Hindlimb muscle (tissue), 1 donor: ENCODE measurements at regions not wholly inside any gene's neighbourhood (a gene's known extent, or its start where the extent isn't known, plus 50 kb on each side); places are given as distances from the start of the nearest gene placed in this dataset.

Source experiments
- DNase-seq: peaks from one replicate; pipeline ENCODE4 v3.0.0-alpha.2; 2013

DNA sequence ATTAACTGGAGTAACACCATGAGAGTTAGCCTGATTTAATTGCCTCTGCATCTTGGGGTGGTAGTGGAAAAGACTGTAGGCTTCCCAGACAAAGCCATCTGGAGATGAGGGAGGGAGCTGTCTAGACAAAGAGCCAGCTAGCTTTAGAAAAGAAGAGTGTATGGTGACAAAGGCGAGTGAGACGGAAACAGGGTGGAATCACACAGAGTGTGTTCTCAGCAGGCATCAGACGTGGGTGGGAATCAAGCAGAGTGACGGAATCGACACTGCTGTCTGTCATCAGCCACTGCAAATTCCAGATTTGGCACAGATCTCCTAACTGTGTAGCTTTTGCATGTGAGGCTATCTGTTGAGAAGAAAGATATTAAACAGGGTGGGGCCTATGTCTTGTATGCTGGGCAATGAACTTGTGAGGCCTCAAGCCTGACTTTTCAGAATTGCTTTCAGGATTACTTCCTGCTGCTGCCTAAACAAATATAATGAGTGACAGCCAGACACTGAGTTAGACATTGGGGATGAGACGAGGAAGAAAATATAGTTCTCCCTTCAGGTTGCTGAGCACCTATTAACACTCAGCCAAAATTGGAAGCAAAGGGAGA lies 236.5 kb upstream of the GRIP1 start:
- DNase-seq: no peak

DNA sequence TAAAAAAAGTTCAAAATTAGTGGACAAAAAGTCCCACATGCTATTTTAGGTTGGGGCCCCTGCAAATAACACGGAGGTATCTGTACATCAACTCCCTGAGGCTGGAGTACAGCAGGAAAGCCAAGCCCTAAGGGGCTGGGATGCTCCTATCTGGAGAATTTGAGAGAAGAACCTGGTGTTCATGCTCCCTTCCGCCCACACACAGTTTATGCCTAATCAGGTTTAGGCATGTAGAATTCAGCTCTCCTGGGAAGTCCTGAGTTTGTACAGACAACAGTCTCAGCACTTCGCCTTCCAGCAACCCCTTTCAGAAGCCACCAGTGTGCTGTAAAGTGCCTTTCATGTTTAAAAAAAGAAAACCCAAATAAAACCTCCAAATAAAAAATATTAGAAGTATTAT lies 237.3 kb upstream of the GRIP1 start:
- DNase-seq: no peak

DNA sequence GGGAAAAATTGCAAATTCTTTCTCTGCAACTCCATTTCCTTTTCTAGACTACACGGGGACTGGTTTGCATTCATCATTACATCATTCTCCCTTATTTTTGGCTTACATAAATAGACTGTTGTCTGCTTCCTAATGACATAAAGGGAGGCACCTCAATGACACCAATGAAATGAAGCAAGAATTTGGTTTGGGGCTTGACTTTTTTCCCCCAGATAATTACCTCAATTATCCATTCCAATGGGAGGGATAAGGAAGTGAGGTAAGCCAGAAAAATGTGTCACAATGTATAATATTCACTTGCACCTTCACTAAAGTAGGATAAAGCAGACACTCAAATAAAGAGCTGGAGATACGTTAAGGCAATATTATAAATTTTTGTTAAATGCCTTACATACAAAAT lies 240.6 kb upstream of the GRIP1 start:
- no peak for DNase-seq

DNA sequence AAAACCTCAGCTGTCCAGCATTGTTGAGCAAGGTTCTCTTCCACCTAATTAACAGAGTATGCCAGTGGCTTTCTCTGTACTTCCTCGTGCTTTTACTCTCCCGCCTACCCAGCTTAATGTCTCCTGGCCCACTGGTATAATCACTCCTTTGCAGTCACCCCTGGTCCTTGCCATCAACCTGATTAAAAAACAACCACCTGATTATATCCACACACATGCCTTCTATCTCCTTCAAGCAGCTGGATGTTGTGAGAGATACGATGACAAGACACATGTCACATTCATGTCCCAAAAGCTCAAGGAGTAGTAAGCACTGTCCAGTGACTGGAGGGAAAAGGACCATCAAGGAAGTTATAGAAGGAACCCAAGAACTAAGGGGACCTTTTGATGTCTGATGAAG lies 241.3 kb upstream of the GRIP1 start:
- no peak for DNase-seq

DNA sequence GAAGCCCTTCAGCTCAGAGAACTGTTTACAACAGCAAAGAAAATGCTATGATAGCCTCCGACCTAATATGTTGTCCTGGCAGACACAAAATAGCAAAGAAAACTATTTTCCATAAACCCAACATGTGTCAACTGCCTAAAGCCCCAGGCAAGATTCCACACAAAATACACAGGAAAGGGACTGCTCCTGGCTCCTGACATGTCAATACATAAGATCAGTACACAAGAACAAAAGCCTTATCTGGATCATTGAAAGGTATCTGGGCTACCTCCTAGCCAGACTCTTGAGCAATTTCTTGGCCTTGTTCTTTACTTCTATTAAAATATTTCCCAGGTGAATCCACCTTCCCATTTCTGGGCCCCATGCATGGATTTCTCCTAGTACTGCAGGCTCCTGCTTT lies 242.3 kb upstream of the GRIP1 start:
- DNase-seq: no peak

DNA sequence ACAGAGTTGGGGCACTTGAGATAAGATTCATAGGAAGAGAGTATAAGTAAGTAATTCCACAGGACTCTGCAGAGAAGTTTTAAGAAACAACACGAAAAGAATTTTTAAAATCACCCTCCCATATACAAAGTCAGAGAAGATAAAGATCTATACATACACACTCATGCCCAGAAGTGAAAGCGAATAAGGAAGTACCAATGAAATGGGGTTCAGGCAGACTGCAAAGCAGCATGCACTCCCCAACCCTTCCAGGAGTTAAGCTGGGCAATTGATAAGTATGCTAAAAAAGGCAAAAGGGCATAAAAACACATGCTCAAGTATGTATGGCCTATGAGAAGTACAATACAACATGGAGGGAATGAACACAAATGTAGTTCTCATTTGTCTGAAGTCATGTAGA lies 246.2 kb upstream of the GRIP1 start:
- DNase-seq: no peak

DNA sequence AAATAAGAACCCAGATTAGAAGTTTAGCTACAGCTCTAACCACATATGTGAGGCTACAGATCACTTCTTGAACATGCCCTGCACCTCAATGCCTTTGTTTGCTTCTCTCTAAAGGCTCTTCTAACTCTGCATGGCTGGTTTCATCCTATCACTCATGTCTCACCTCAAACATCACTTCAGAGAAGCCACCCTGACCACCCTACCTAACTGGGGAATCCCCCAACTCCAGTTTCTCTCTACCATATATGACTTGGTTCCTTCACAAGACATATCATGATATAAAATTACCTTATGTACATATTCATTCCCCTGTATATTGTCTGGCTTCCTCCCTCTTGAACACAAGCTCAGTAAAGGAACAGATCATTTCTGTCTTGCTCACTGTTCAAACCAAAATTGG lies 250.2 kb upstream of the GRIP1 start:
- no peak for DNase-seq

DNA sequence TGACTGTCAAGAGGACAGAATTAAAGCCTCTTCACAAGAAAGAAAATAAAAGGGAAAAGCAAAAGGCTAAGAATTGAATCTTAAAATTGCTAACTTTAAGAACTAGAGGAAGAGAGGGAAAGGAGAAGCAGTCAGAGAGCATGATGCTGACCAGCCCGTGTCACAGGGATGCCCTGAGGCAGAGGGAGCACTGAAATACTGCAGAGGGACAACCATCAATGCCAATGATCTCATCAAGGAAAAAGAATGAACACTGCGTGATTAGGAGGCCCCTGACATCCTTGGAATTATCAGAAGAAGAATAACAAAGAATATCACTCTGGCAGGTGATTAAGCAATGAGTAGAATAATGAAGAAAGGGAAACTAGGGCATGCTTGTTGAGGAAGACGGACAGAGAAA lies 252.2 kb upstream of the GRIP1 start:
- no peak for DNase-seq

DNA sequence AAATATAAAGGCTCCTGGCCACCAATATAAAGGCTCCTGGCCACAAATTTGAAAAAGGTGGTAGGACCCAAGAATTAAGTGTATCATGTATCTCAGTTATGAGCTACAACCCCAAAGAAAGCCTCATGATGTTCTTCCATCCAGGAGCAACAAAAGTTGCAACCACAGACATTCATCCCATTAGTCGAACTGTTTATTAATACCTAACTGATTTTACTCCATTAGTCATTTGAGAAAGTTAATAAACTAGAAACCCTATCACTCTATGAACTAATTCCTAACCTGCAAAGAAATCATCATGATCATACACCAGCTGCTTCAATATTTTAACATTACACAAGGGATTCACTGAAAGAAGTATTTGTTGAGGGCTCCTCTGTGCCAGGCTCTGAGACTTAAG lies 253.2 kb upstream of the GRIP1 start:
- DNase-seq: no peak

DNA sequence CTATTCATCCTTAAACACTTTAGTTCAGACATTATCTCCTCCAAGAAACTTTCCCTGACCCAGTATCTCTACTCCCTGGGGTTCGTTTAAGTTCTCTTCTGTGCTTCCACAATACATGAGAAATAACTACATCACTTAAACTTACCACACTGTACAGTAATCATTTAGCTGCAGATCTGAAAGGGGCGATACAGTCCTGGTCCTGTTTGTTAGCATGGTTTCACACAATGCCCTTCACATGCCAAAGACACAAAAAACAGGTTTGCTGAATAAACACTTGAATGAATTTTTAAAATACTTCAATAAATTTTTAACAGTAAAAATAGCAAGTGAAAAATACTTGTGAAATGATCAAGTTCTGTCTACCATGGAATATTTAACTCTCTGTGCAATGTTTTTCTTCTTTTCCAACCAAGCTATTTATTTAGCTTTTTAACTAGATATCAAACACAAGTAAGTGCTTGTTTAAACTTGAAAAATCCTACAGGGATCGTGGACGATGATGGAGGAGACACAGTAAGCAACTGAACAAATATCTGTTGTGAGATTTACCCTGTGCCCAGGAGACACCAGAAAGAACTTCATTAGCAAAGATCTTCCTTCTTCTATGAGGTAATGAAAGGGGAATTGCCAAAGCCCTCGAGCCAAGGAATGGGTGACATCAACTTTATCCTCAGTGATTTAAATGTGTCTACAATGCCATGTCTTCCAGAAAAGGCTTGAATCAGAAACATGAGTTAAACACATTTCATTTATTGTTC lies 255.6 kb upstream of the GRIP1 start:
- no peak for DNase-seq

DNA sequence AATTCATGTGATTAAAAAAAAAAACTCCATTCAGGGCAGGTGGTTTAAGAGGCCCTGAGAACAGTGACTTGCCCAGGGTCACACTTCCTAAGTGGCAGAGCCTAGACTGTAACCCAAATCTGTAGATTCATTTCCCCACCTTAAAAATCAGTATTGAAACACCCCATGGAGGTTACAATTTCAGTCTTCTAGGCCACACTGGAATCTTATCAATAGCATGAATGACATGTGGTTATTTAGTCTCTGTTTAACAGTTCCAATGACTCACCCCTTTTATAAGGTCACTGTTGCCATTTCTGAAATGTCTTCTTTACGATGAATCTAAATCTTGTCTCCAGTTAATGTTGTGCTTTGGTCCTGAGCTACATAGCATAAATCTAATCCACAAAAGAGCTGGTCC lies 262.3 kb upstream of the GRIP1 start:
- DNase-seq: no peak

DNA sequence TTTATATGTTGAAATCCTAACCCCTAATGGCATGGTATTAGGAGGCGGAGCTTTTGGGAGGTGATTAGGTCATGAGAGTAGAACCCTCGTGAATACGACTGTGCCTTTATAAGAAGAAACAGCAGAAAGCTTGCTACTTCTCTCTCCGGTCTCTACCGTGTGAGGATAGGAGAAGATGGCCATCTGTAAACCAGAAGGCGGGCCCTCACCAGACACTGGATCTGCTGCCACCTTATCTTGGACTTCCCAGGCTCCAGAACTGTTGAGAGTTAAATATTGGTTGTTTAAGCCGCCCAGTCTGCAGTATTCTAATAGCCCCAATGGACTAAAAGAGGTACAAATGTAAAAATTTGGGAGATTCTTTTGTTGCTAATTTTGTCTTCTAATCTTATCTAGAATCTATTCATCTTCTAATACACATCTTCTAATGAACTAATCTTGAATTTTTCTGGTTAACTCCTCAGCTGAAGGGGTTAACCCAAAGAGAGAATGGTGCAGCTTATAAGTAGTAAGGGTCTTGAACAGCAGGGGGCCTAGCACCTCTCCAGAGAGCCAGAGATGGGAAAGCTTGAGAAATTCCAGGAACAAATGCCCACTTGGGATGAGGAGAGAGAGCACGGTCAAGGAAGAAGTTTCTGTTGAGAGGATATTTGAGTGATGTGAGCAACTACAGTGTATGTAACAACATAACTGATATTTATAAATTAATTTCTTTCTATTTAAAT lies 264.0 kb upstream of the GRIP1 start:
- DNase-seq: no peak

DNA sequence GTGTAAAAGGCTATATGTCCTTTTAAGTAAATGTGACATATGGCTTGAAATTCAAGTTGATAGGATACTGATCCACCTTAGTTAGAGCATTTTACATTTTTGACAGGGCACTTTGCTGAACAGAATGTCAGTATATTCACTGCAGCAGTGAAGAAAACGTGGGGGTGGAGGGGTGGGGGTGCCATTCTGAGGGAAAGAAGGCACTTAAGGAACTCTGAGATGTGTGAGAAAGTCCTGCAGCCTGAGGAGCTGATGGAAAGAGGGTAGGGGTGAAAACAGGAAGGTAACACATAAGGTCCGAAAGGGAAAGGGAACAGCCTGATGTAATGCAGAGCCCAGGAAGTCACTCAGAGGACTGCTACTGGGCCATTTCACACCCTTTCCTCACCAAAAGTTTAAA lies 265.5 kb upstream of the GRIP1 start:
- DNase-seq: no peak

DNA sequence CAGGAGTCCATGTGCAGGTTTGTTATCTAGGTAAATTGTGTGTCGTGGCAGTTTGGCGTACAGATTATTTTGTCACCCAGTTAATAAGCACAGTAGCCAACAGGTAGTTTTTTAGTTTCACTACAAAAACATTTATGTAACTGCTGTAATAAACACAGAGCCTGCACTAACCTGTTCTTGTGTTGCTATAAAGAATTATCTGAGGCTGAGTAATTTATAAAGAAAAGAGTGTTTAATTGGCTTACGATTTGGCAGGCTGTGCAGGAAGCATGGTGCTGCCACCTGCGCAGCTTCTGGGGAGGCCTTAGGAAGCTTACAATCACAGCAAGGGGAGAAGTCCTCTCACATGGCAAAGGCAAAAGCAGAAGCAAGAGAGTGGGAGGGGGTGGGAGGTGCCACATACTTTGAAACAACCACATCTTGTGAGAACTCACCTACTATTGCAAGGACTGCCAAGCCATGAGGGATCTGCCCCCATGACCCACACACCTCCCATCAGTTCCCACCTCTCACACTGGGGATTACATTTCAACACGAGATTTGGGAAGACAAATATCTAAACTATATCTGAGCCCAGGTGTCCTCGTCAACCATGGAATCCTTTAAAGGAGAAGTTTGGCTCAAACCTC lies 266.4 kb upstream of the GRIP1 start:
- DNase-seq: no peak

DNA sequence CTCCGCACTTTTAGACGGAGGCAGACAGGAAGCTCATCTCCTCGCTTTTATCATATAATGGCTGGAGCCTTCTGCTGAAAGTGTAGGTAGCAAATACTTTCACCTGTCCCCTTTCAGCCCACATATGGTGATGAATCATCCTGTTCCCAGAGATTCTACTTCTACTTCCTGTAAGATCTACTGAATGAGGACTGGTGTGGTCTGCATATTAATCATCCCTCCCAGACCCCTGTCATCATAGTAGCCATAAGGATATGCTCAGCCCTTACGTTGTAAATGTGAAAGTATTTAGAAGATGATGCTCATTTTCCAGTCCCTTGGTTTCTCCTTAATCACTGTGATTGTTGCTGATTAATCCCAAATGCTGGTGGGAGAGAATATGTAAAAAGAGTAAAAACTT lies 268.2 kb upstream of the GRIP1 start:
- no peak for DNase-seq

DNA sequence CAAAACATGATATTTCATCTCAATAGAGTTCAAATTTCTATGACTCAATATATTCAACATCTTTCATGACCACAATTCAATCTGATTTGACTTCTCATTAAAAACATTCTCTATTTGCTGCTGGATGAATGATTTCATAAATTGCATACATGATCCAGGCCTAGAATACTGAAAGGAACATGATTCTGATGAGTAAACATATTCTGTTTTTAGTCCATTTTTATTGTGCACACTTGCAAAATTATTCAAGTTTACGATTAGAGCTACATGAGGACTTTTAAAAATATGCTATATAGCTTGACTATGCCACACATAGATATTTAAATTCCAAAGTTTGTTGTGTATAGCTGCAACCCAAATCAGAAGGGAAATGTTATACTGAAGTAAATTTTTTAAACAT lies 273.8 kb upstream of the GRIP1 start:
- DNase-seq: no peak

DNA sequence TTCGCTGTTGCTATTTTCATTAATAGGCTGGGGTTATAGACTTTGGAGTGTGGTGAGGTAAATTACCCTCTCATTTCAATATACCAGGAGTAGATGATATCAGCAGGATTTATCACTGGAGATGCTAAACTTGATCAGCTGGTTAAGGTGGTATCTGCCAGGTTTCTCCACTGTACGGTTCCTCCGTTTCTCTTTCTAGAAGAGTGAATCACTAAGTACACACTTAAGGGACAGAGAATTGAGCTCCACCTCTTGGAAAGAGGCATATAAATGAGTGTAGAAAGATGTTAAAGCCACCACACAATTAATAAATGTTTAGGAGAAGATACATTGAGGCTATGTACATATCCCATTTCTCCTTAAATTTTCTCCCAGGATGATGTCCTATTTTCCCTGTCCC lies 277.4 kb upstream of the GRIP1 start:
- DNase-seq: no peak

DNA sequence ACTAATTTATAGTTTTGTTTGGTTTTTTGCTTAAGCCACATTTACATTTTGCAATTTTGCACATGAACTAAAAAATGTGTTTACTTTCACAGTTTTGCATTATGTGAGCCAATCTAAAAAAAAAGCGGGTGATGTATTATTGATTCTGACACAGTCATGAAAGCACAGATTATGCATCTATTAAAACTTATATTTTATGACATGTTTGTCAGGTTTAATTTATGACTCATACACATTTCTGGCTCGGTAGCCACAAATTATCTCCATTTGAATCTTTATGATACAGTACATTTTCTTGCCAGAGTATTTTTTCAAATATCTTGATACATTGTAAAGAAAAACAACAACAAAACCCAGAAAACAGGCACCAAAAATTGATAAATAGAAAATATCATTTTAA lies 280.4 kb upstream of the GRIP1 start:
- no peak for DNase-seq

DNA sequence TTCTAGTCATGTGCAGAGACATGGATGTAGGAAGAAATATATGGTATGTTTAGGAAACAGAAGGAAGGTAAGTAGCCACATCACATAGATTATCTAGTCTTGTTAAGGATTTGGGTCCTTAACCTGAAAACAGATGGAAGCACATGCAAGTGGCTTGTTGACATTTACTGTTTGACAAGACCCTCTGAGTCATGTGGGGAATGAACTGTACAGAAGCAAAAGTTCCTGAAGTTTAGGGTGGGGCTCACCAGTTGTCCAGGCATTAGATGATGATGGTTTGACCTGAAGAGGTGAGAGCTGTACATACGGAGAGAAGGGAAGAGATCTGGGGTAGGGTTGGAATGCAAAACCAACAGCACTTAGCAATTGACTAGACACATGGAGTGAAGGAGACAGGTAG lies 281.1 kb upstream of the GRIP1 start:
- no peak for DNase-seq

DNA sequence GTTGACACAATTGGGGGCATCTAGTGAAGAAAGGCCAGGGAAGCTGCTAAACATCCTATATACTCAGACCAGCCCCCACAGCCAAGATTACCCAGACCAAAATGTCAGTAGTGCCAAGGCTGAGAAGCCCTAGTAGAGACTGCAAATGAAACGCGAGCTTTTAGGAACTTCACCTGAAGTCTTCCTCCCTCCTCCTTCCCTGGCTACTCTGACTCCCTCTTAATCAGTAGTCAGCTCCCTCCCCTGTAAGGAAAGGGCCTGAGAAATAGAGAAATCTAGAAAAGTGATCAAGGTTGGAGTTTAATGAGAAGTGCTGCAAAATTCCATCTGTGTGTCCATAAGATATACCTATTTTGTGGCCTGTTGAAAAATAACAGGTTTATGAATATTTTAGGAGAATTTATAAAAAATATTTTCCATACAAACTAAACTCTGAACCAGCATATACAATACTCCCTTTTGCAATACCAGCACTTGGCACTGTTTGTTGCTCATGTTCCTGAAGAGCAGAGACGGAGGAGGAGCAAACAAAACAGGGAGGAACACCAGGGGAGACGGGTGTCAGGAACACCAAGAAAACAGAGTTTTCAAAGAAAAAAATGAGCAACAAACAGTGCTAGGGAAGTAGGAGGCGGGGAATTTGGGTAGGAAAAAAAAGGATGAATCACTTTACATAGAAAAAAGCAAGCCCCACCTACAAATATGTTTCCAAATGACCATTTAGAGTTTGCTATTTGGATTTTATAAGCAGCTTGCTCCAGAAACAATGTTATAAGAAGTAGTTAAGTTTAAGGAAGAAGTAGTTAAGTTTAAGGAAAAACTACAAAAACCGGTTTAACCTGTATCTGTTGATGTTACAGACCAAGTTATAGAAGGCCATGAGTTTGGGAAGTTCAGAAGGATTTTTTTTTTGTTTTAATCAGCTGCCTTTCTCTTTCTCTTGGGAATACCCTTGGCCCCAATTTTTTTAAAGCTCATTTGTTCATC lies 282.1 kb upstream of the GRIP1 start:
- no peak for DNase-seq

DNA sequence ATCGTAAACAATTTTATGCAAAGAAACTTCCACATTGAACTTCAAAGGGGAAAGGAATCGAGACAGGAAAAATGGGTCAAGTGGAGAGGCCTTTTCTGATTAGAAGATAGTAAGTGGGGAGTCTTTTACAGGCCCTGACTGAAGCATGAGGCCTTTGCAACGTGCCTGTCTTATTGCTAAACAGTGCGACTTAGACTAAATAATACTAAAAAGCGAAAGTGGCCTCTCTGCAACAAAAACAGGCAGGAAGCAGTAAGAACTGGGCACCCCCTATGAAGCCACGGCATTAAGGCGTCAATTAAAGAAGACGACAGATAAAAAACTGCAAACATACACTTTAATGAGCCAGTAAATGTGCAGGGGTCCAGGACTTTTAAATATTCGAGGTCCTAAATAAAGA lies 283.4 kb upstream of the GRIP1 start:
- DNase-seq: no peak

DNA sequence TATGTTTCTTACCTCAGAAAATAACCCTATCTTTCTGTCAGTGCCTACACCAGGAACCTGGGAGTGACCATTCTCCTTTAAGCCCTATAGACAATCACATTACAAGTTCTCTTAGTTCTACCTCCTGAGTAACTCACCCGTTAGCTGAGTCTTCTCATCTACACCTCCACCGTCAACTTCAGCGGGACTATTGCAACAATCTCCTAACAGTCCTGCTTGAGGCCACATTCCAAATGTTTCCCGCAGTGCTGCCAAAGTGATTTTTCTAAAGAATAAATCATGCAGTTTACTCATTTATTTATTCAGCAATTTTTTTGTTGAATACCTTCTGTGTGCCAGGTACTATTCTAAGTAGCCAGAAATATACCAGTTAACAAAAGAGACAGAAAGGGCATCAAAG lies 285.0 kb upstream of the GRIP1 start:
- no peak for DNase-seq
